Lung (tissue), 11 donors: ENCODE measurements at regions not wholly inside any gene's neighbourhood (a gene's known extent, or its start where the extent isn't known, plus 50 kb on each side); places are given as distances from the start of the nearest gene placed in this dataset.

Experiments used
- ATAC-seq: fragments of 200-7000 bp; cut with Tn5 transposase; one replicate; pipeline ENCODE4 v1.9.1; 2020; ENCODE audit warnings: moderate number of reproducible peaks; ENCODE audit not compliant: insufficient read depth, low FRiP score
- DNase-seq, 3 donors: peaks; one replicate each; pipeline ENCODE4 v3.0.0-alpha.2; 2013 to 2017
- H3K27ac ChIP-seq, 2 donors: one replicate each; pipeline ENCODE4 v1.5.1; 2013; ENCODE audit warnings: mild to moderate bottlenecking in 2 of 2, moderate library complexity in 2 of 2, control low read depth in 1 of 2, inconsistent platforms in 1 of 2, low read depth in 1 of 2, low read length in 1 of 2
- H3K27me3 ChIP-seq, 3 donors: one replicate each; pipeline ENCODE4 v1.5.1; 2013; ENCODE audit warnings: low read length in 2 of 3; ENCODE audit not compliant: control insufficient read depth in 3 of 3, insufficient read depth in 3 of 3
- H3K36me3 ChIP-seq, 4 donors: one replicate each; pipeline ENCODE4 v1.5.1; 2013; ENCODE audit warnings: low read length in 4 of 4, mild to moderate bottlenecking in 1 of 4, moderate library complexity in 1 of 4; ENCODE audit not compliant: control insufficient read depth in 4 of 4, insufficient read depth in 4 of 4
- H3K4me1 ChIP-seq, 5 donors: one replicate each; pipeline ENCODE4 v1.5.1; 2013; ENCODE audit warnings: low read length in 5 of 5, mild to moderate bottlenecking in 2 of 5, moderate library complexity in 1 of 5; ENCODE audit not compliant: control insufficient read depth in 5 of 5, insufficient read depth in 5 of 5
- H3K4me3 ChIP-seq: one replicate; pipeline ENCODE4 v1.5.1; 2013; ENCODE audit warnings: mild to moderate bottlenecking, control low read depth, moderate library complexity
- H3K9ac ChIP-seq, 2 donors: one replicate each; pipeline ENCODE4 v1.5.1; 2013; ENCODE audit warnings: low read length in 2 of 2, control low read depth in 1 of 2; ENCODE audit not compliant: insufficient read depth in 1 of 2
- H3K9me3 ChIP-seq, 4 donors: one replicate each; pipeline ENCODE4 v1.5.1; 2013; ENCODE audit warnings: low read length in 3 of 4, mild to moderate bottlenecking in 1 of 4, moderate library complexity in 1 of 4; ENCODE audit not compliant: control insufficient read depth in 4 of 4, insufficient read depth in 3 of 4
- WGBS, 2 donors: extraction: QIAGEN DNeasy Blood & Tissue Kit; methylation state at CpG; one replicate each; pipeline ENCODE4 v1.1.7; 2013; 5-methylcytosine and 5-hydroxymethylcytosine counted together
- TF ChIP-seq, protein P1 (sequence below): IDR thresholded peaks from 2 replicates; pipeline ENCODE4 v1.5.1; 2012; ENCODE audit warnings: mild to moderate bottlenecking; ENCODE audit errors: control extremely low read depth, extremely low read depth
- donor health status: control.
- donor health status: control.
- donor health status: Bipolar disorder and iron deficiency.
- donor health status: healthy.
- donor health status: DM: yes; HTN: yes; CAD: no.

DNA sequence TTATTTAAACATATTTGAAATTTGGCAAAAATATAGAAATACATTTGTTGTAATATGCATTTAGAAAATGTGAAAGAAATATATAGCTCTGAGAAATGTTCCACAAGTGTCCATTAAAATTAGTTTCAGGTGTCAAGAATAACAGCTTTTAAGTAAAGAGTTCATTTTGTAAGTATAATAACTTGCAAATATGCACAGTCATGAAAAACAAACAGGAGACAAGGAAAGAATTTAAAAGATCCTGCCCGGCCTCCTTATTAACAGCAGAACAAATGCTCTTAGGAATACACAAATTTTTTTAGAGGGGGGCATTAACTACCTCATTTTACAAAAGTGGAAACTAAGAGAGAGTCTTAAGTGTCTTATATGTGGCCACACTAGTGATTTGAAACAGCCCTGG is 77.7 kb upstream of the DBX2 start:
- no peak overlapping the region for H3K4me3 ChIP-seq
- H3K9me3 ChIP-seq, result no peaks in the 10 kb centered on the region
- H3K36me3 ChIP-seq, result no peaks in the 10 kb centered on the region
- no peaks in the 10 kb centered on the region for H3K4me1 ChIP-seq
- ATAC-seq, result no peak
- no peak overlapping the region for H3K9ac ChIP-seq
- no peak overlapping the region for H3K27ac ChIP-seq
- H3K27me3 ChIP-seq, result no peaks in the 10 kb centered on the region
- TF ChIP-seq, protein P1, sequence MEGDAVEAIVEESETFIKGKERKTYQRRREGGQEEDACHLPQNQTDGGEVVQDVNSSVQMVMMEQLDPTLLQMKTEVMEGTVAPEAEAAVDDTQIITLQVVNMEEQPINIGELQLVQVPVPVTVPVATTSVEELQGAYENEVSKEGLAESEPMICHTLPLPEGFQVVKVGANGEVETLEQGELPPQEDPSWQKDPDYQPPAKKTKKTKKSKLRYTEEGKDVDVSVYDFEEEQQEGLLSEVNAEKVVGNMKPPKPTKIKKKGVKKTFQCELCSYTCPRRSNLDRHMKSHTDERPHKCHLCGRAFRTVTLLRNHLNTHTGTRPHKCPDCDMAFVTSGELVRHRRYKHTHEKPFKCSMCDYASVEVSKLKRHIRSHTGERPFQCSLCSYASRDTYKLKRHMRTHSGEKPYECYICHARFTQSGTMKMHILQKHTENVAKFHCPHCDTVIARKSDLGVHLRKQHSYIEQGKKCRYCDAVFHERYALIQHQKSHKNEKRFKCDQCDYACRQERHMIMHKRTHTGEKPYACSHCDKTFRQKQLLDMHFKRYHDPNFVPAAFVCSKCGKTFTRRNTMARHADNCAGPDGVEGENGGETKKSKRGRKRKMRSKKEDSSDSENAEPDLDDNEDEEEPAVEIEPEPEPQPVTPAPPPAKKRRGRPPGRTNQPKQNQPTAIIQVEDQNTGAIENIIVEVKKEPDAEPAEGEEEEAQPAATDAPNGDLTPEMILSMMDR, result no peak
- DNase-seq, result no peak
- WGBS, 2 donors, result 59 to 85% methylated on average over 1 of the region's 1 CpG

DNA sequence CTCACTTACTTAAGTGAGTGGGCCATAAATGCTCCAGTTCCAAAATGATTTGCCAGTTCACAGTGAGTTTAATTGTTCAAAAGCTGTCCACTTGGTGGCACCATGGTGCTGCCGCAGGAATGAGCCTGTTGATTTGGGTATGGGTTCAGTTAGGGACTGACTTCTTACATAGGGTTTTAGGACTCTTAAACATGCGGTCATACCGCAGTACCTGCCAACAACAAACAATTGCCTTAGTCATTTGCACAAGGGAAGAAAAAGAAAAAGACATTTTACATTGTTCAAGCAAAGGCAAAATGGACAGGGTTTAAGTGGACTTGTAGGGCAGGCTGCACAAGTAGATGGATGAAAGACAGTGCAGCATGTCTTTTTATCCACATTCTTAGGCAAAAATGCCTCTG is 80.0 kb upstream of the DBX2 start:
- no peak overlapping the region for H3K27ac ChIP-seq
- no peak for ATAC-seq
- WGBS, 2 donors, result 4 to 12% methylated on average over 3 of the region's 3 CpGs
- H3K4me1 ChIP-seq, result no peaks in the 10 kb centered on the region
- H3K9ac ChIP-seq, result no peak overlapping the region
- no peaks in the 10 kb centered on the region for H3K9me3 ChIP-seq
- H3K36me3 ChIP-seq, result no peaks in the 10 kb centered on the region
- DNase-seq, result peak; percentile 67 to 77 (median 76)
- TF ChIP-seq, protein P1, result peak; percentile 25
- no peak overlapping the region for H3K4me3 ChIP-seq
- no peaks in the 10 kb centered on the region for H3K27me3 ChIP-seq

DNA sequence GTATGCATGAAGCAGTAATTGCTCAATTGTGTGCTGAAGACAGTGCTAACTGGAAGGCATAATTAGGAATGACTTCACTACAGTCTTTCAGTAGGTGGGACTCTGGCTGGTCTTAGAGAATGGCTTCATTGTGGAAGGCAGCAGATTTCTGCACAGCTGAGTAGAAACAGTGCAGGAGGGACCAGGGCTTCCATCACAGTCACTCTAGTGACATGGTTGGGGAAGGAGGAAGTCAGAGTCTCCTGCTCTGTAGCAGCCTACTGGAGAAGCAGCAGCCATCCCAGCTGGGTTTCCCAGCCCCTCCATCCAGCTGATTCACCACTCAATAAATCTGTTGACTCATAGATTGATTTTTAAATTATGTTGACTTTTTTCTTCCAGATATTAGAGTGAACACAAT is 80.6 kb upstream of the DBX2 start:
- Histone ChIP-seq H3K36me3 (no peaks in the 10 kb centered on the region), H3K4me1 (no peaks in the 10 kb centered on the region), H3K27me3 (no peaks in the 10 kb centered on the region), H3K27ac (no peak overlapping the region), H3K9me3 (no peaks in the 10 kb centered on the region), H3K4me3 (no peak overlapping the region), H3K9ac (no peak overlapping the region)
- TF ChIP-seq, protein P1, result no peak
- DNase-seq, result no peak
- no peak for ATAC-seq

DNA sequence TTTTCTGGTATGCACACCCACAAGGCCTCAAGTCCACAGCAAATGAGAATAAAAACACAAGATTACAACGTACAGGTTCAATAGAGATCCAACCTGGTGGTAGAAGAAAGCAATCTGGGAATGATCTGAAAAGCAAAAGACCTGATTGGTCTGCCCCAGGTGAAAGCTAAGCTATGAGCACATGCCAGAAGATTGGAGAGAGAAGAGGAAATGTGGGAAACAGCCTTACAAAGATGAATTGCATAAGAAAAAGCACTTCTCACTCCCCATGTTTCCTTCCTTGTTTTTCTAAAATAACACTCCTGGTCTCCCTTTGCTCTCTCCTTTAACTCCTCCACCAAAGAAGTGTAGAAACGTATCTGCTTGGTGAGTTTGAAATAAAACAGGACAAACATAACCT is 77.3 kb upstream of the ANO6 start:
- TF ChIP-seq, protein P1, result no peak
- Histone ChIP-seq H3K9me3 (no peaks in the 10 kb centered on the region), H3K4me3 (no peak overlapping the region), H3K9ac (no peak overlapping the region), H3K27me3 (no peaks in the 10 kb centered on the region), H3K27ac (no peak overlapping the region), H3K36me3 (no peaks in the 10 kb centered on the region), H3K4me1 (no peaks in the 10 kb centered on the region)
- DNase-seq (no peak), ATAC-seq (no peak)
- WGBS, 2 donors, result 35 to 36% methylated on average over 2 of the region's 2 CpGs
